Activated CD4-positive, alpha-beta T cell treated with anti-CD3 and anti-CD28 coated beads, Interleukin-2, amount 10 ng/mL, durations not matched to agents 7 days and 5 days (primary cell): ENCODE measurements at regions not wholly inside any gene's neighbourhood (a gene's known extent, or its start where the extent isn't known, plus 50 kb on each side); places are given as distances from the start of the nearest gene placed in this dataset.
"Not testable (repeated sequence)": the region's sequence is repeated elsewhere in the genome, so short reads cannot be mapped to it uniquely, and the experiment has no call there.

ENCODE experiments used
- CTCF ChIA-PET: fragments of 350-600 bp; sonication (Branson Sonifier 250); formaldehyde crosslinking; loops from one replicate; lab custom pipeline; 2021; ENCODE audit warnings: antibody characterized with exemption; lab: Charles Lee
- POLR2A ChIA-PET: fragments of 350-600 bp; sonication (Branson Sonifier 250); formaldehyde crosslinking; loops from one replicate; lab custom pipeline; 2021; ENCODE audit warnings: antibody characterized with exemption; lab: Charles Lee
- DNase-seq: peaks from one replicate; pipeline ENCODE4 v3.0.0-alpha.2; 2020
- H3K27ac Mint-ChIP-seq: one replicate; pipeline ENCODE4 v1.8.0; 2021; ENCODE audit warnings: mild to moderate bottlenecking, moderate library complexity, mixed read lengths
- H3K27me3 Mint-ChIP-seq: one replicate; pipeline ENCODE4 v1.8.0; 2021; ENCODE audit warnings: mixed read lengths
- H3K36me3 Mint-ChIP-seq: one replicate; pipeline ENCODE4 v1.8.0; 2021; ENCODE audit warnings: low read depth, mixed read lengths
- H3K4me1 Mint-ChIP-seq: one replicate; pipeline ENCODE4 v1.8.0; 2021; ENCODE audit warnings: mixed read lengths
- H3K4me3 Mint-ChIP-seq: one replicate; pipeline ENCODE4 v1.8.0; 2021; ENCODE audit warnings: mild to moderate bottlenecking, moderate library complexity, mixed read lengths
- H3K9me3 Mint-ChIP-seq: one replicate; pipeline ENCODE4 v1.8.0; 2021; ENCODE audit warnings: mixed read lengths

DNA sequence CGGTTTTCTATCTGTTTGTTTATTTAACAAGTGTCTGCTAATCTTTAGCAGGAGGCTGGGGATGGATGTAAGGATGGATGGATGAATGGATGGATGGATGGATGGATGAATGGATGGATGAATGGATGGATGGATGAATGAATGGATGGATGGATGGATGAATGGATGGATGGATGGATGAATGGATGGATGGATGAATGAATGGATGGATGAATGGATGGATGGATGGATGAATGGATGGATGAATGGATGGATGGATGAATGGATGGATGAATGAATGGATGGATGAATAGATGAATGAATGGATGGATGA lies 310.7 kb downstream of the FOXL1 start:
- CTCF ChIA-PET, H3K4me3 Mint-ChIP-seq, H3K36me3 Mint-ChIP-seq, POLR2A ChIA-PET, H3K27me3 Mint-ChIP-seq, DNase-seq, H3K9me3 Mint-ChIP-seq, H3K27ac Mint-ChIP-seq, H3K4me1 Mint-ChIP-seq: not testable (repeated sequence)

DNA sequence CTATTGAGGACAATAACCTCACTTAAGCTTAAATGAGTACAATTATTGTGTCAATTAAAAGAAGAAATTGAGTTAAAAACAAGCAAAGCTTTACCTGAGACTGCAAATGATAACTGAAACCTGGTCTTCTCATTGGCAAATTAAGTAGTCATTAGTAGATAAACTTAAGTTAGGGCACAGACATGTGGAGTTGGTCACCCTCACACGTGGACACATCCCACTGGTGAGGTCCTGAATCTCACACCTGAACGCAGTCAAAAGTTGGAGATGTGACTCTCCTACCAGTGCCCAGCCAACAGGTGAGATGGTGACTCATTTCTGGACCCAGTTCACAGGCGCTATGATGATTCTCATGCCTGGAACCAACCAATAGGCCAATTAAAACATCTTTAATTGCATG lies 311.6 kb downstream of the FOXL1 start:
- CTCF ChIA-PET, result no interaction called here
- Mint-ChIP-seq H3K9me3 (no peaks in the 10 kb centered on the region), H3K36me3 (no peaks in the 10 kb centered on the region), H3K27ac (no peak overlapping the region), H3K4me1 (no peaks in the 10 kb centered on the region), H3K4me3 (no peak overlapping the region), H3K27me3 (no peaks in the 10 kb centered on the region)
- POLR2A ChIA-PET, result no interaction called here
- DNase-seq, result no peak

DNA sequence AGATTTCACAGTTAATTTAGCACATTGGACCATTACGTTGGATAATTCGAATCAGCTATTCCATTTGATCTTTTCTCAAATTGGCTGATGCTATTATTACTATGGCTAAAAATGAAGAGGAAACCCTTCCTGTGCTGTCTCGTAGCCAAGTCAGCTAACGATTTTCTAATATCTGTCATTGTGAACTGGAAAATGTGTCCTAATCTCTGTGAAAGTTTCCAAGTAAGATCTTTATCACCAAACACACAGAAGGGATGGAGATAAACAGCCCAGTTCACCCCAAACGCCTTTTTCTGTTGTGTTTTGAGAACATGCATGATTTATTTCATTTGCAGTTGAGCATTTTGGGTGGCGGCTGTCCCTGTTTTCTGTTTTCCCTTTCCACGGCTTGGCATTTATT lies 312.8 kb downstream of the FOXL1 start:
- H3K9me3 Mint-ChIP-seq, result no peaks in the 10 kb centered on the region
- no peak for DNase-seq
- H3K36me3 Mint-ChIP-seq, result no peaks in the 10 kb centered on the region
- H3K4me1 Mint-ChIP-seq, result no peaks in the 10 kb centered on the region
- POLR2A ChIA-PET, result no interaction called here
- H3K4me3 Mint-ChIP-seq, result no peak overlapping the region
- H3K27me3 Mint-ChIP-seq, result no peaks in the 10 kb centered on the region
- CTCF ChIA-PET, result no interaction called here
- no peak overlapping the region for H3K27ac Mint-ChIP-seq

DNA sequence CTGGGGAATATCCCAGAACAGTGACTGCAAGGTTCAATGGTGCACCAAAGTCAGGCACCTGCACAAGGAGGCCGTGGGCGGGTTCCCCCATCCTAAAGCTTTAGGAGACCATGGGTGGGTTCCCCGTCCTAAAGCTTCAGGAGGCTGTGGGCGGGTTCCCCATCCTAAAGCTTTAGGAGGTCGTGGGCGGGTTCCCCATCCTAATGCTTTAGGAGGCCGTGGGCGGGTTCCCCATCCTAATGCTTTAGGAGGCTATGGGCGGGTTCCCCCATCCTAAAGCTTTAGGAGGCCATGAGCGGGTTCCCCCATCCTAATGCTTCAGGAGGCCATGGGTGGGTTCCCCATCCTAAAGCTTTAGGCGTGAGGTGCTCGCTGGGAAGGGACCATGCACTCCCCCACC lies 313.3 kb downstream of the FOXL1 start:
- DNase-seq, result no peak
- no peaks in the 10 kb centered on the region for H3K4me1 Mint-ChIP-seq
- no peak overlapping the region for H3K4me3 Mint-ChIP-seq
- no peaks in the 10 kb centered on the region for H3K27me3 Mint-ChIP-seq
- CTCF ChIA-PET, result interaction anchor here (1.3 kb wide), 1 partner anchor 23 kb away, joined by 3 read pairs; no protein-coding TSS in a partner anchor
- no peak overlapping the region for H3K27ac Mint-ChIP-seq
- no peaks in the 10 kb centered on the region for H3K36me3 Mint-ChIP-seq
- POLR2A ChIA-PET, result no interaction called here
- no peaks in the 10 kb centered on the region for H3K9me3 Mint-ChIP-seq

DNA sequence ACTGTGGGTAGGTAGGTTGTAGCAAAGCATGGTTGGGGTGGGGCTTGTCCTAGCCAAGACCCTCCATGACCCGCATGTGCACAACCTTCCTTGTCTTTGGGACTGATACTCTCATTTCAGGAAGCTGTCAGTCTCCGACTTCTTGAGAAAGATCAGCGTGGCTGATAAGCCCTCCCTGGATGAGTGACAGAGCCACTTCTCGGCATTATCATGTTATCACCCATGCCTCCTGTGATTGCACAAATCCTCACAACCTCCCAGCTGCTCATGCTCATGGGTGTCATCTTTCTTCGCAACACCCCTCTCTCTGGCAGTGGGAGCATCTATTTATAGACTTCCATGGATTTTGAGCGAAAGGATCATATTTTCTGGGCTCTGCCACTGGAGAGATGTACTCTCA lies 314.2 kb downstream of the FOXL1 start:
- no peaks in the 10 kb centered on the region for H3K4me1 Mint-ChIP-seq
- POLR2A ChIA-PET, result no interaction called here
- H3K9me3 Mint-ChIP-seq, result no peaks in the 10 kb centered on the region
- no peaks in the 10 kb centered on the region for H3K36me3 Mint-ChIP-seq
- H3K27me3 Mint-ChIP-seq, result no peaks in the 10 kb centered on the region
- no peak overlapping the region for H3K4me3 Mint-ChIP-seq
- no peak overlapping the region for H3K27ac Mint-ChIP-seq
- CTCF ChIA-PET, result interaction anchor here (1.3 kb wide), 1 partner anchor 24 kb away, joined by 3 read pairs; no protein-coding TSS in a partner anchor
- no peak for DNase-seq

DNA sequence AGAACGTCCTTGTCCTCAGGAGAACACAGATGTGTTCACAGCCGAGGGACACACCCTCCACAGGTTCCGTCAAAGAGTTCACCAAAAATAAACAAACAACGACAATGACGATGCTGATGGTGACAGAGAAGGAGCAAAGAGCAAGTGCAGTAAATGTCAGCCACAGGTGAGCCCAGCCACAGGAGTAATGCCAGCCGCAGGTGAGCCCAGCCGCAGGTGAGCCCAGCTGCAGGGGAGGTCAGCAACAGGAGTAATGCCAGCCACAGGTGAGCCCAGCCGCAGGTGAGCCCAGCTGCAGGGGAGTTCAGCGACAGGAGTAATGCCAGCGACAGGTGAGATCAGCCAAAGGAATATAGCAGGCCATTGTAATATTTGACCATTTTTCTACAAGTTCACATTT lies 315.2 kb downstream of the FOXL1 start:
- Mint-ChIP-seq H3K36me3 (no peaks in the 10 kb centered on the region), H3K4me1 (no peaks in the 10 kb centered on the region), H3K27me3 (peaks cover 2% of the 10 kb centered on the region), H3K4me3 (no peak overlapping the region), H3K9me3 (no peaks in the 10 kb centered on the region), H3K27ac (no peak overlapping the region)
- no peak for DNase-seq
- ChIA-PET POLR2A (no interaction called here), CTCF (no interaction called here)

DNA sequence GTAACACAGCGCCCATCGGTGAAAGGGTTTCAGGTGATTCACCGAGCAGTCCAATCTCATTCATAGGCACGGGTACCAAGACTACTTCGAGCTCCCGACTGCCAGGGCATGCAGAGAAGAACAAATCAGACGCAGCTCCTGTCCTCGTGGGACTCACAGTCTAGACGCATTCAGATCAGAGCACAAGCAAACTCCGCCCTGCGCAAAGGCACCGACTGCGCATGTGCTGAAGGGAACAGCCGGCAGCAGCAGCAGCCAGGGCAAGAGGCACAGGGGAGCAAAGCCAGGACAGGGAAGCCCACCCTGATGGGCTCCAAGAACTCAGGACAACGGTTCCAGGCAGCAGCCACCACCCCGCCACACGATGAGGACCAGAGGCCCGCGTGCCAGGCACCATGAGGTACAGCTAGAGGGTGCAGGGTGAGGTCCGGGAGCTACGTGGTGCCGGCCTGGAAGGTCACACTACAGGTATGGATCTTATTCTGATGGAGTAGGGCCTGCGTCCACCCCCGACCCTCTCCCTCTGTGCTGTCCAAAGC lies 315.7 kb downstream of the FOXL1 start:
- DNase-seq, result no peak
- H3K27me3 Mint-ChIP-seq, result peaks cover 2% of the 10 kb centered on the region
- ChIA-PET CTCF (no interaction called here), POLR2A (no interaction called here)
- H3K4me3 Mint-ChIP-seq, result no peak overlapping the region
- no peak overlapping the region for H3K27ac Mint-ChIP-seq
- no peaks in the 10 kb centered on the region for H3K36me3 Mint-ChIP-seq
- H3K4me1 Mint-ChIP-seq, result no peaks in the 10 kb centered on the region
- no peaks in the 10 kb centered on the region for H3K9me3 Mint-ChIP-seq

DNA sequence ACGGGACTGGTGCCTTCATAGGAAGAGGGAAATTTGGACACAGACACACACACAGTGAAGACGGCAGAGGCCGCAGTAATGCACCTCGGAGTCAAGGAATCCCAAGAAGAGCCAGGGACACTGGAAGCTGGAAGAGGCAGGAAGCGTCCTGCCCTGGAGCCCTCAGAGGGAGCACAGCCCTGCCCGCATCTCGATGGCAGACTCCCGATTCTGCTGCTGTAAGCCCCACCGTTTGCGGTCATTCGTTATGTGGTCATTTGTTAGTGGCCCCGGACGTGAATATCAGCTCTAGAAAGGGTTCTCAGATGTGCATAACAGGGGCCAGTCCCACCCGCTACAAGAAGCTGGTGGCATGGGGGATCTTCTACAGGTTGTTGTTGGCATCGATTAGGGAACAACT lies 316.6 kb downstream of the FOXL1 start:
- CTCF ChIA-PET, result no interaction called here
- no peak overlapping the region for H3K4me3 Mint-ChIP-seq
- no peaks in the 10 kb centered on the region for H3K36me3 Mint-ChIP-seq
- no peaks in the 10 kb centered on the region for H3K4me1 Mint-ChIP-seq
- no peaks in the 10 kb centered on the region for H3K9me3 Mint-ChIP-seq
- POLR2A ChIA-PET, result no interaction called here
- DNase-seq, result no peak
- H3K27ac Mint-ChIP-seq, result no peak overlapping the region
- H3K27me3 Mint-ChIP-seq, result peaks cover 2% of the 10 kb centered on the region

DNA sequence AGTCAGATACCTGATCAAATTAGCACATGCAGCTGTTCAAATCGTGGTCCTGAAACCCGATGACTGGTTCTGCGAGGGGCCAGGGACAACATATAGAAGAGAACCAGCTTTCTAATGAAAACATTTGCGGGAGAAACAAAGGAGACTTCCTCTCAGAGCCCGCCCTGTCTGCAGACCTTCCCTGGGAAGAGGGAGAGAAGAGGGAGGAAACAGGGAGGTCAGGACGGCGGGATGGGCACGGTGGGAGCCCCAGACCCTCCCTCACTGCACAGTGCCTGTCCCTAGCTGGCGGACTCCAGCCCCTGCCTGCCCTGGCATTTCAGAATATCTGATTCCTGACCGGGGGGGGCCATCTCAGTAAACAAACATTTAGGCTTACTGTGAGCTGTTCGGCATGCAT lies 317.3 kb downstream of the FOXL1 start:
- Mint-ChIP-seq H3K4me3 (no peak overlapping the region), H3K27me3 (peaks cover 2% of the 10 kb centered on the region), H3K9me3 (no peaks in the 10 kb centered on the region), H3K27ac (no peak overlapping the region), H3K4me1 (no peaks in the 10 kb centered on the region), H3K36me3 (no peaks in the 10 kb centered on the region)
- ChIA-PET CTCF (no interaction called here), POLR2A (no interaction called here)
- DNase-seq, result no peak

DNA sequence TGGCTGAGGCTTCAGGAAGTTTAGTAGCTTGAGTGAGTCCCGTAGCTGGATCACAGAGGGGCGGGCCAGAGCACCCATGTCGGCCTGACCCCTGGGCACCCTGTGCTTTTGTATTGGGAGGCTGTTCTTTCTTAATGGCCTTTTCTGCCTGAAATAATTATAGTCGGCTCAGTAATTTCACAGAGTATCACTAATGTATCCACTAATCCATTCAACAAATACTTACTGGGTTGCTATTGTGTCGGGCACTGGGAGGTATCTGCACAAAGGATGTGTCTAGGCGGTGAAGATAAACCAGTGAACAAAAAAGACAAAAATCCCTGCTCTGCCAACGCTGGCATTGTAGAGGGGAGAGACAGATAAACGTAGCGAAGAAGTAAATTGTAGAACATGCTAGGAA lies 318.6 kb downstream of the FOXL1 start:
- ChIA-PET CTCF (no interaction called here), POLR2A (no interaction called here)
- no peak for DNase-seq
- H3K27ac Mint-ChIP-seq, result no peak overlapping the region
- no peak overlapping the region for H3K4me3 Mint-ChIP-seq
- no peaks in the 10 kb centered on the region for H3K9me3 Mint-ChIP-seq
- no peaks in the 10 kb centered on the region for H3K36me3 Mint-ChIP-seq
- H3K27me3 Mint-ChIP-seq, result peaks cover 2% of the 10 kb centered on the region
- H3K4me1 Mint-ChIP-seq, result no peaks in the 10 kb centered on the region

DNA sequence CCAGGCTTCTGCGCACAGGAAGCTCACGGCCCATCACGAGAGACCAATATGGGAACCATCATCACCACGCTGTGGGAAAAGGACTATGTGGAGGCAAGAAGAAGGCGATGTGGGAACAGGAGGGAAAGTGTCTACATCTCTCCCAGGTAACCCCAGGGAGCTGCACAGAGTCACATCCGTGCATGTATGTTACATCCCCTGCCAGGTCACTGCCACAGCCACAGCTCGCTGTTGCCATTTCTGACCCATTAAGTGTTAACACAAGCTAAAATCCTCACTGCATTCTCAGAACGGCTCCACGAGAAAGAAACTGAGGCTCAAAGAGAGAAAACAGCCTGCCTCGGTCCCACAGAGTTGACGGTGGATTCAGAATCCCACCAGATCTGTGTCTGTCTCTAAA lies 319.1 kb downstream of the FOXL1 start:
- Mint-ChIP-seq H3K36me3 (no peaks in the 10 kb centered on the region), H3K9me3 (no peaks in the 10 kb centered on the region), H3K27ac (no peak overlapping the region), H3K4me3 (no peak overlapping the region), H3K4me1 (no peaks in the 10 kb centered on the region), H3K27me3 (peaks cover 2% of the 10 kb centered on the region)
- ChIA-PET POLR2A (no interaction called here), CTCF (no interaction called here)
- DNase-seq, result no peak

DNA sequence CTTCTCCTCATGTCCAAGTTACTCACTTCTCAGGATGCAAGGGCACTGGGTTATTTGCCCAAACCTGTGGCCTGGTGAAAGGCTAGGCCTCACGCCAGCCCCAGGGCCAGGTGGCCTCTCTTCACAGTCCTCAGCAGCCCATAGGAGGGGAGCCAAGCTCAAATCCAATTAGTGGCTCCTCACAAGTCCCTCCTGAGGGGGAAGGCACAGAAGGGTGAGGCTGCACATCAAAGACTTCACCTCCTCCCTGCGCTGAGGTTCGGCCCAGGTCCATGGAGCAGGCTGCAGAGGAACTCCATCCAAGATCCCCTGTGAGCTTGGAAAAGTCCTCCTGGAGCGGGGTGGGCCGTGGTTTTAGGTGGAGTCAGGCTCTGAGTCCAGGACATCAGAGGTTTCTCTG lies 320.0 kb downstream of the FOXL1 start:
- Mint-ChIP-seq H3K4me3 (no peak overlapping the region), H3K36me3 (no peaks in the 10 kb centered on the region)
- POLR2A ChIA-PET, result no interaction called here

DNA sequence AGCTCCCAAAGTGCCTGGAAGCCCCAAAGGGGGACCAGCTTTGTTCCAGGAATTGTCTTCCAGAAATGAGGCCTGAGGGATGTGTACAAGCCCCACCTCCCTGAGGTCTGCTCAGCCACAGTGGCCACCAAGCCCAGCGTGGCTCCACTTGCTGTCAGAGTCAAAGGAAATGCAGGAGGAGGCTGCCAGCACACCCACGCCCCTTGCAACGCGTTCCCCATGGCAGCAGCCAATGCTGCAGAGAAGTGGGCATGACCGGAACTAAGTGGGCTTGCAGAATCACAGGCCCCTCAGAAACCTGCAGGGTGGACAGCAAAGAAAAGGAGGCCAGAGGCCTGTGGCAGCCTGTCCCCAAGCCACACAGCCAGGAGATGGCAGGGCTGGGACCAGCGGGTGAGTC lies 320.8 kb downstream of the FOXL1 start:
- ChIA-PET POLR2A (no interaction called here), CTCF (no interaction called here)
- Mint-ChIP-seq H3K4me3 (no peak overlapping the region), H3K27me3 (peaks cover 2% of the 10 kb centered on the region), H3K9me3 (no peaks in the 10 kb centered on the region), H3K36me3 (no peaks in the 10 kb centered on the region), H3K4me1 (no peaks in the 10 kb centered on the region), H3K27ac (no peak overlapping the region)
- no peak for DNase-seq

More for the DNA sequence above, 320.0 kb downstream of the FOXL1 start:
- no peak overlapping the region for H3K27ac Mint-ChIP-seq
- no peaks in the 10 kb centered on the region for H3K9me3 Mint-ChIP-seq
- CTCF ChIA-PET, result no interaction called here
- H3K4me1 Mint-ChIP-seq, result no peaks in the 10 kb centered on the region
- peaks cover 2% of the 10 kb centered on the region for H3K27me3 Mint-ChIP-seq
- DNase-seq, result no peak

DNA sequence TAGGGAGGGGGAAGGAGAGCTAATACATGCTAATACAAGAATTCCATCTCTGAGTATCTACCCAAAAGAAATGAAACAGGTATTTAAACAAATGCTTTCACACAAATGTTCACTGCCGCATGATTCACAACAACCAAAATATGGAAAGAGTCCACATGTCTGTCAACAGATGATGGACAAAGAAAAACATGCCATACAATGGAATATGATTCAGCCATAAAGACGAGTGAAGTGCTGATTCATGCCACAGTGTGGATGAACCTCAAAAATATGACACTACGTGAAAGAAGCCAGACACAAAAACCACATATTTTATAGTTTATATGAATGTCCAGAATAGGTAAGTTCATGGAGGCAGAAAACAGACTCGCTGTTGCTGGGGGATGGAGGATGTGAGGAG lies 321.4 kb downstream of the FOXL1 start:
- H3K4me1 Mint-ChIP-seq, result no peaks in the 10 kb centered on the region
- no peaks in the 10 kb centered on the region for H3K36me3 Mint-ChIP-seq
- peaks cover 2% of the 10 kb centered on the region for H3K27me3 Mint-ChIP-seq
- ChIA-PET POLR2A (no interaction called here), CTCF (no interaction called here)
- no peak overlapping the region for H3K4me3 Mint-ChIP-seq
- H3K9me3 Mint-ChIP-seq, result no peaks in the 10 kb centered on the region
- no peak for DNase-seq
- no peak overlapping the region for H3K27ac Mint-ChIP-seq
